IMR-90 (cell line): ENCODE measurements at regions not wholly inside any gene's neighbourhood (a gene's known extent, or its start where the extent isn't known, plus 50 kb on each side); places are given as distances from the start of the nearest gene placed in this dataset.

ENCODE experiments used
- ATAC-seq: fragments of 200-7000 bp; cut with Tn5 transposase; 2 replicates; pipeline ENCODE4 v1.9.1; 2020; ENCODE audit warnings: low read depth, mild to moderate bottlenecking, moderate library complexity
- BruUV-seq: library from RNA; stranded (reverse); fragments of 400-500 nt; replicated peaks from 2 replicates; lab custom pipeline; 2021; lab: Mats Ljungman, UMichigan
- CTCF ChIA-PET: fragments of 300-600 bp; formaldehyde crosslinking; extraction: SDS; loops from one replicate; lab custom pipeline; 2021; ENCODE audit warnings: antibody characterized with exemption; lab: Yijun Ruan, JAX
- POLR2A ChIA-PET: fragments of 300-600 bp; sonication (Branson Sonifier 250); formaldehyde crosslinking; loops from one replicate; lab custom pipeline; 2022; ENCODE audit warnings: antibody characterized with exemption; ENCODE audit not compliant: unreplicated experiment; lab: Charles Lee
- DNase-seq: peaks from one replicate; pipeline ENCODE4 v3.0.0; 2013
- H2AFZ ChIP-seq: replicated peaks from 2 replicates; pipeline ENCODE3; 2013; ENCODE audit warnings: low read length, mild to moderate bottlenecking; ENCODE audit not compliant: poor library complexity
- H2AK5ac ChIP-seq: 2 replicates; pipeline ENCODE4 v1.6.1; 2013; ENCODE audit warnings: low read depth, low read length, inconsistent platforms
- H2AK9ac ChIP-seq: replicated peaks from 2 replicates; pipeline ENCODE3; 2013; ENCODE audit warnings: mild to moderate bottlenecking, low read depth, low read length, moderate library complexity; ENCODE audit not compliant: poor library complexity
- H2BK120ac ChIP-seq: 2 replicates; pipeline ENCODE4 v1.6.1; 2013; ENCODE audit warnings: low read depth, low read length, inconsistent platforms
- H2BK15ac ChIP-seq: 3 replicates; pipeline ENCODE4 v1.6.1; 2013; ENCODE audit warnings: low read depth, low read length, inconsistent platforms
- H2BK20ac ChIP-seq: 2 replicates; pipeline ENCODE4 v1.6.1; 2013; ENCODE audit warnings: low read depth, mild to moderate bottlenecking, inconsistent platforms, low read length, moderate library complexity
- H2BK5ac ChIP-seq: 2 replicates; pipeline ENCODE4 v1.6.1; 2013; ENCODE audit warnings: mild to moderate bottlenecking, low read depth, low read length, inconsistent platforms; ENCODE audit not compliant: poor library complexity, severe bottlenecking
- H3K14ac ChIP-seq: replicated peaks from 2 replicates; pipeline ENCODE4 v1.6.1; 2013; ENCODE audit warnings: low read depth, low read length, inconsistent platforms
- H3K18ac ChIP-seq: 2 replicates; pipeline ENCODE4 v1.6.1; 2013; ENCODE audit warnings: low read depth, low read length, control low read depth
- H3K23ac ChIP-seq: 2 replicates; pipeline ENCODE4 v1.6.1; 2013; ENCODE audit warnings: low read depth, low read length, inconsistent platforms
- H3K27ac ChIP-seq: 2 replicates; pipeline ENCODE4 v1.5.1; 2013; ENCODE audit warnings: mild to moderate bottlenecking, control low read depth, low read length; ENCODE audit not compliant: insufficient read depth
- H3K27me3 ChIP-seq: 2 replicates; pipeline ENCODE4 v1.6.1; 2013; ENCODE audit warnings: low read length; ENCODE audit not compliant: control insufficient read depth, insufficient read depth
- H3K36me3 ChIP-seq: 2 replicates; pipeline ENCODE4 v1.6.1; 2013; ENCODE audit warnings: low read length, mixed read lengths; ENCODE audit not compliant: control insufficient read depth, insufficient read depth
- H3K4ac ChIP-seq: 2 replicates; pipeline ENCODE4 v1.6.1; 2013; ENCODE audit warnings: low read depth, low read length, inconsistent platforms
- H3K4me1 ChIP-seq: 2 replicates; pipeline ENCODE4 v1.6.1; 2013; ENCODE audit warnings: low read length, mixed read lengths; ENCODE audit not compliant: control insufficient read depth, insufficient read depth
- H3K4me2 ChIP-seq: 2 replicates; pipeline ENCODE4 v1.6.1; 2013; ENCODE audit warnings: low read depth, mild to moderate bottlenecking, control low read depth, low read length, moderate library complexity
- H3K4me3 ChIP-seq: 2 replicates; pipeline ENCODE4 v1.5.1; 2013; ENCODE audit warnings: low read depth, mild to moderate bottlenecking, control low read depth, low read length, moderate library complexity; ENCODE audit not compliant: insufficient read depth
- H3K56ac ChIP-seq: 2 replicates; pipeline ENCODE4 v1.6.1; 2013; ENCODE audit warnings: low read length, inconsistent platforms; ENCODE audit not compliant: insufficient read depth; ENCODE audit errors: extremely low read depth
- H3K79me1 ChIP-seq, 2 experiments: 2 replicates each; pipeline ENCODE4 v1.6.1; 2013; ENCODE audit warnings: low read length in 2 of 2, inconsistent platforms in 1 of 2, low read depth in 1 of 2
- H3K9ac ChIP-seq: 2 replicates; pipeline ENCODE4 v1.6.1; 2013; ENCODE audit warnings: low read depth, low read length, control low read depth
- H3K9me1 ChIP-seq: 2 replicates; pipeline ENCODE4 v1.6.1; 2013; ENCODE audit warnings: low read length, inconsistent platforms; ENCODE audit not compliant: insufficient read depth
- H3K9me3 ChIP-seq: 2 replicates; pipeline ENCODE4 v1.6.1; 2013; ENCODE audit warnings: low read length; ENCODE audit not compliant: control insufficient read depth, insufficient read depth
- H4K20me1 ChIP-seq: 2 replicates; pipeline ENCODE4 v1.6.1; 2013; ENCODE audit warnings: low read length, inconsistent platforms; ENCODE audit not compliant: insufficient read depth
- H4K5ac ChIP-seq: 2 replicates; pipeline ENCODE4 v1.6.1; 2013; ENCODE audit warnings: mild to moderate bottlenecking, low read depth, low read length, control low read depth
- H4K8ac ChIP-seq, 2 experiments: 2 replicates each; pipeline ENCODE4 v1.6.1; 2013; ENCODE audit warnings: low read depth in 2 of 2, low read length in 2 of 2, control low read depth in 1 of 2, inconsistent platforms in 1 of 2
- H4K91ac ChIP-seq: 2 replicates; pipeline ENCODE4 v1.6.1; 2013; ENCODE audit warnings: low read depth, low read length, inconsistent platforms; ENCODE audit not compliant: insufficient read depth
- BHLHE40 ChIP-seq: fragments of 150-350 bp; IDR thresholded peaks from 2 replicates; pipeline ENCODE4 v1.6.1; 2016; ENCODE audit warnings: mild to moderate bottlenecking, low read depth, low read length
- MAFK ChIP-seq: IDR thresholded peaks from 2 replicates; pipeline ENCODE4 v1.6.1; 2012; ENCODE audit warnings: low read depth, low read length, improper control_type of control experiment
- MAZ ChIP-seq: IDR thresholded peaks from 2 replicates; pipeline ENCODE4 v1.6.1; 2012; ENCODE audit warnings: low read depth, mild to moderate bottlenecking, low read length, improper control_type of control experiment, moderate library complexity, borderline replicate concordance
- MXI1 ChIP-seq: IDR thresholded peaks from 2 replicates; pipeline ENCODE4 v1.6.1; 2012; ENCODE audit warnings: low read depth, mild to moderate bottlenecking, low read length, moderate library complexity, borderline replicate concordance
- NFE2L2 ChIP-seq: fragments of 150-350 bp; IDR thresholded peaks from 2 replicates; pipeline ENCODE4 v1.6.1; 2016; ENCODE audit warnings: low read depth, mild to moderate bottlenecking, low read length
- POLR2A ChIP-seq: IDR thresholded peaks from 2 replicates; pipeline ENCODE4 v1.6.1; 2012; ENCODE audit warnings: mild to moderate bottlenecking, low read depth, low read length
- RAD21 ChIP-seq: IDR thresholded peaks from 2 replicates; pipeline ENCODE4 v1.6.1; 2012; ENCODE audit warnings: low read length, improper control_type of control experiment
- WGBS, 2 experiments: methylation state at CpG; one replicate each; pipeline versions ENCODE4 v1.1.5 to v1.1.7; 2013; ENCODE audit warnings: missing lambda C conversion rate in 2 of 2; ENCODE audit not compliant: insufficient read length in 1 of 2; ENCODE audit errors: extremely low coverage in 2 of 2; 5-methylcytosine and 5-hydroxymethylcytosine counted together
- dilution Hi-C: fragments of 300-500 bp; cut with HindIII; formaldehyde crosslinking; loops from one replicate; pipeline ENCODE4 v1.14.3; 2018; ENCODE audit warnings: low sequenced_read_pairs; ENCODE audit not compliant: unreplicated experiment
- in situ Hi-C: fragments of 300-500 bp; cut with MboI; formaldehyde crosslinking; loops from 3 replicates; pipeline ENCODE4 v1.14.3; 2019; ENCODE audit warnings: low sequenced_read_pairs, inconsistent platforms, mixed read lengths
- intact Hi-C: fragments of 100-400 bp; cut with micrococcal nuclease; formaldehyde crosslinking; loops from 2 replicates; pipeline ENCODE4 v1.10.0; 2022
- TF ChIP-seq, protein P1 (sequence below): fragments of 150-350 bp; IDR thresholded peaks from 2 replicates; pipeline ENCODE4 v1.6.1; 2017; ENCODE audit warnings: mild to moderate bottlenecking, antibody characterized with exemption, low read length, low read depth

DNA sequence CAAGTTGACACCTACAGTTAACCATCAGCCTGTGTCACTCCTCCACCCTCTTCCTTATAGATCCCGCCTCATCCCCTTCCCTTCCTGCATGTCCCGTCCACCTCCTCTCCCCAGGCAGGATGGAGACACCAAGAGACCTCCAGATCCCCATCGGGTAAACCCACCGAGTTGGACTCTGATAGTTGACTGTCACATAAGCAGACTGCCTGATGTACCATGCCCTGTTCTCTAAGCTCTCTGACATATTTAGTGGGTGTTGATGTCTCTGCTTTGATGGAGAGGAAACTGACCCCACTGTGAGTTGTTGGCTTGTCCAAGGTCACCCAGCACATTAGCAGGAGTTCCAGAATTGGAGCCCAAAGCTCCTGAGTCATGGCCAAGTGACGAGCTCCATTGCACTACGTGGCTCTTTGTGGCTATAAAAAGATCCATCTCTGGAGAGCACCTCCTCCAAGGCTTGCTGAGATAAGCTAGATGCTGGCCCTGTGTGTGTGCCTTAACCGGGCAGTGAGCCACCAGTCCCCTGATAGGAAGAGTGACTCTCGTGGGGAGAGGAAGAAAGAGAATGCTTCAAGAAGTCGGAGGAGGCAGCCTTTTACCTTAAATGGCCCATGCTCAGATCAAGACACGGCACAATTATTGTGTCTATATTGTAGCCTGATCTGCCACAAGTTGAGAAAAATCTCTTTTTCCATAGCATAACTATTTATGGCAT is 236.0 kb upstream of the ECI2 start:
- BruUV-seq: no TSS peak
- POLR2A ChIA-PET: no interaction called here
- Histone ChIP-seq H3K9ac (no peak overlapping the region), H3K18ac (peak overlapping the region; percentile 80), H2BK120ac (peak overlapping the region; percentile 99), H3K4me3 (no peak overlapping the region), H3K56ac (peak overlapping the region; percentile 25; the same call in 1 of the 2 replicates), H3K79me1 (0 out of 4 replicates have a peak, but pooled peaks cover 0 to 6% of the 10 kb centered on the region in 2 experiments), H2AK9ac (peak overlapping the region; percentile 91), H2BK20ac (peak overlapping the region; percentile 97), H2BK5ac (peak overlapping the region; percentile 96), H3K4me1 (peaks cover 21% of the 10 kb centered on the region), H2BK15ac (peak overlapping the region; percentile 100), H3K4me2 (no peak overlapping the region; the same call in 1 of the 2 replicates), H2AFZ (peak overlapping the region; percentile 75), H3K27me3 (no peaks in the 10 kb centered on the region), H4K91ac (peak overlapping the region; percentile 91), H3K36me3 (no peaks in the 10 kb centered on the region), H3K9me3 (no peaks in the 10 kb centered on the region), H3K9me1 (peaks cover 27% of the 10 kb centered on the region), H3K23ac (peak overlapping the region; percentile 47), H4K5ac (peak overlapping the region; percentile 54), H3K27ac (peak overlapping the region; percentile 23), H3K14ac (peak overlapping the region; percentile 97), H4K8ac (peak overlapping the region; percentile 43 to 86; a peak in 3 of 4 replicates), H4K20me1 (no peaks in the 10 kb centered on the region), H2AK5ac (peak overlapping the region; percentile 99), H3K4ac (peak overlapping the region; percentile 92)
- CTCF ChIA-PET: no interaction called here
- dilution Hi-C loops (no loop called here), intact Hi-C loops (no loop called here), in situ Hi-C loops (no loop called here)
- 0% methylated on average over 2 of the region's 10 CpGs; no CpG with 5 or more reads in 1 of the 2 experiments for WGBS, 2 experiments
- ATAC-seq: peak; percentile 60
- TF ChIP-seq BHLHE40 (no peak), RAD21 (peak; percentile 31; the same call in 1 of the 2 replicates), NFE2L2 (peak; percentile 68), POLR2A (peak; percentile 51; the same call in 1 of the 2 replicates), MXI1 (no peak), MAZ (no peak), MAFK (peak; percentile 35; the same call in 1 of the 2 replicates)
- TF ChIP-seq, protein P1, sequence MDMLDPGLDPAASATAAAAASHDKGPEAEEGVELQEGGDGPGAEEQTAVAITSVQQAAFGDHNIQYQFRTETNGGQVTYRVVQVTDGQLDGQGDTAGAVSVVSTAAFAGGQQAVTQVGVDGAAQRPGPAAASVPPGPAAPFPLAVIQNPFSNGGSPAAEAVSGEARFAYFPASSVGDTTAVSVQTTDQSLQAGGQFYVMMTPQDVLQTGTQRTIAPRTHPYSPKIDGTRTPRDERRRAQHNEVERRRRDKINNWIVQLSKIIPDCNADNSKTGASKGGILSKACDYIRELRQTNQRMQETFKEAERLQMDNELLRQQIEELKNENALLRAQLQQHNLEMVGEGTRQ: no peak
- peak; percentile 92 for DNase-seq
